GM18508 (cell line): ENCODE measurements at regions not wholly inside any gene's neighbourhood (a gene's known extent, or its start where the extent isn't known, plus 50 kb on each side); places are given as distances from the start of the nearest gene placed in this dataset.
"Not testable (repeated sequence)": the region's sequence is repeated elsewhere in the genome, so short reads cannot be mapped to it uniquely, and the experiment has no call there.

ENCODE experiments used
- ATAC-seq: cut with Tn5 transposase; IDR thresholded peaks from one replicate; pipeline ENCODE4 v1.9.1; 2021; ENCODE audit warnings: moderate number of reproducible peaks; ENCODE audit not compliant: insufficient read depth, unreplicated experiment

DNA sequence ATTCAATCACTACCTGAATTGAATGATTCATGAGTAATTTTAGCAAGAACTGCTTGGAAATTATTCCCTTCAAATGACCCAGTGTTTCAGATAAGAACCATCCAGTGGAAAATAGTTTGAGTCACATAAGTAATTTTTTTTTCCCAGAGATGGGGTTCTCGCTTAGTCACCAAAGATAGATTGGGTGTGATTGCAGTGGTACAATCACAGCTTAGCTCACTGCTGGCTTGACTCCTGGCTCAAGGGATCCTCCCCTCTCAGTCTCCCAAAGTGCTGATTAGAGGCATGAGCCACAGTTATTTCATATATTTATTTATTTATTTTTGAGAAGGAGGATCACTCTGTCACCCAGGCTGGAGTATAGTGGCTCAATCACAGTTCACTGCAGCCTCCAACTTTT lies 574.5 kb upstream of the ARRDC3 start:
- ATAC-seq: no peak

DNA sequence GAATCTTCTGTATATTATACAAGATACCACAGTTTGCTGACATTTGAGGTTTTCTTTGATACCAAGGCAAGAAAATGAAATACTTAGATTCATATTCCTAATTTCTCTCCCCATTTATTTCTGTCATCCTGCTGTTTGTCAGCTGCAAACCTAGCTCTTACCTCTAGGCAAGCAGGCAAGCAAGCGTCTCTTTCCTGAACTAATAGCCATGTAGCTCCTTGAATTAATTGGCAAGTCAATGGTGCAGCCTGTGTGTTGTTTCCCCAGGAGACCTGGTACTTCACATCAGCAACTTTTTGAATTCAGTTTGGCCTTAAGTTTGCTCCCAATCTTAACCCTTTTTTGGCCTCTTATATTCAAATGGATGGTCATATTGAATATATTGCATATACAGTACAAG lies 573.6 kb upstream of the ARRDC3 start:
- ATAC-seq: no peak

DNA sequence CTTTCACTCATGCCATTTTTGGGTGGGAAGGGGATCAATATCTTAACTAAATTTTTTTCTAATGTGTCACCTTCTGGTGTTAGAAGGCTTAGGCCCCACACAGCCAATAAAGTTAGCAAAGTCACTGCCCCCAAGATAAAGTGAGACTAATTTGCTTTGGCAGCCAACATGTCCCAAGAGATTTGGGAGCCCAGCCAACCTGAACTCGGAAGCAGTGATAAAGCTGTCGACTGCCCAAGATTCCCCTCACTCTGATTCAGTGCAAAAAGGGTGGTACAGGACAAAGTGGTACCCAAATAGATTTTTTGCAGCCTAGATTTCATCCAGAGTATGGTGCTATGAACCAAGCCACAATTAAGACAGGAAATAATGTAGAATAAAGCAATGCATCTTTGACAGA lies 572.5 kb upstream of the ARRDC3 start:
- ATAC-seq: no peak

DNA sequence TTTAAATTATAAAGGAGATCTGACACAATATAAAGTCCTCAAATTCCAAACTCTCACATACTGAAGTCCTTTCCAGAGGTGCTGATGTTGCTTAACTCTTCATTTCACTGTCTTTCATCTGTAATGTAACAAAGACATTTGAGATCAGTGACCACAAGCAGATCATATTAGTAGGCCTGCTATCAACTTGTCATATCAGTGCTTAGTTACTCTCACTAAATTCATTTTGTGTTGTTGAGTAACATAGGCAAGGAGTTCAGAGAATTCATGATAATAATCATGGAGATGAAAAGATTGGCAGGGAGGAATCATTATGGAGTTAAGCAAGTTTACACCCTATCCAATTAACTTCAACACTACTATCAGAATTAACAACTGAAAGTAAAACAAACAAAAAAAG lies 571.0 kb upstream of the ARRDC3 start:
- no peak for ATAC-seq

DNA sequence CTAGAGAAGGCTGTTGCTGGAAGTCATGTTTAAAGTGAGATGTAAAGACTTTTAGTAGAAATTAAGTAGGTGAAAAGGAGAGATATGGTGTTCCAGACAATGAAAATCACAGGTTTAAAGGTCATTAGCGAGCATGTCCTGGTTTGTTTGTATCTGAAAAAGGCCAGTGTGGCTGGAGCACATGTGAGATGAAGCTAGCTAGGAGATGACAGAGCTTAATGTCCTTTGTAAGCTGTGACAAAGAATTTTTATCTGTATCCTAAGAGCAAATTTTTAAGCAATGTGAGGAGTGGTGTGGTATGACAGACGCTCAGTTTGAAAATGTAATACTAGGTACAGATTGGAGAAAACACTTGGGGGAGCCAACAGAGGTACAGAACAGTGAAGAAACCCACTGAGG lies 567.2 kb upstream of the ARRDC3 start:
- ATAC-seq: no peak

DNA sequence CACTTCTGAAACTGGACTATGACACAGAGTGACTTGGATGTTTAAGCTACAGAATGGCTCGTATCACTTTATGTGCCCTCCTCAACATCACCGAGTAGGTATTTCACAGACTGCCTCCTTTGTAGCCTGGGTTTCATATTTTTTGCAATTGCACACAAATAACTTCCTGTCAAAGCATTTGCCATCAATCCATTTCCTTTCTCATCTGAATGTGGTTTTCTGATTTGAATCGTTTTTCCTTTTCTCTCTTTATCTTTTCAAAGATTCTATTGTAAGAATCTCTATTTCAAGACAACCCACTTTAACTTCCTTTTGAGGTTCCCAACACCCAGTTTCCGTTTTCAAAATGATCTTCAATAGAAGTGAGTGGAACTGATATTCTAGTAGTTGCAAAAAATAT lies 563.8 kb upstream of the ARRDC3 start:
- no peak for ATAC-seq

DNA sequence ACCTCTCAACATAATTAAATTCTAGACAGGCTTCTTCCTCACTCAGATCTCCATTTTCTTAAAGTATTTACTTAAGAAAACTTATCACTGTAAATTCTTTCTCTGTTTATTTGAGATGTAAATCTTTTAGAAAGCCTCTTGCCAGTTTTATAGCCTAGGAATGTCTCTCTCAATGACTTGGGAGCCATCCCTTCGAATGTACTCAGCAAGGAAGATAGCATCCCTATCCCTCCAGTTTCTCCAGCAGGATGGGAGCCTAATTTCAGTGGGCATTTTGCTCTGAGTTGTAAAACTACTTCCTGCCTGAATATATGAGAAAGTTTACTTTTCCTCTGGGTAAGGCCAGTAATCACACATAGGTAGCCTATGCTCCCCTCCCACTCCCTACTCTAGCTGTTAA lies 558.5 kb upstream of the ARRDC3 start:
- ATAC-seq: no peak

DNA sequence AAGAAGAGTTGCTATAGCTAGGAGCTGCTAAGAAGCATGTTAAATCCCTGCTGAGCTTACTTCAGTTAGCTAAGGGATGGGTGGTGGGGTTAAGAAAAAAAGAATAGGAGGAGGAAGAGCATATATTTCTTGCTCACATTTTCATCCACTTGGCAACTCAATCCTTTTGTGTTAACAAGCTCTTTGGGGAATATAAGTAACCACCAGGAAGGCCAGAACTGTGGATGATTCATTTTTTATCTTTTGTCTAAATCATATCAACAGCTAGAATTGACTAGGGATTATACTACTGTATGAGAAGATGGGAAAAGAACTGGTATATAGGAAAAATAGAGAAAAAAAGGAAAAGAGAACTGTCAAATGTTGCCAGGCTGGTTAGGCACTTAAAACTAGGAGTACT lies 555.3 kb upstream of the ARRDC3 start:
- ATAC-seq: no peak

DNA sequence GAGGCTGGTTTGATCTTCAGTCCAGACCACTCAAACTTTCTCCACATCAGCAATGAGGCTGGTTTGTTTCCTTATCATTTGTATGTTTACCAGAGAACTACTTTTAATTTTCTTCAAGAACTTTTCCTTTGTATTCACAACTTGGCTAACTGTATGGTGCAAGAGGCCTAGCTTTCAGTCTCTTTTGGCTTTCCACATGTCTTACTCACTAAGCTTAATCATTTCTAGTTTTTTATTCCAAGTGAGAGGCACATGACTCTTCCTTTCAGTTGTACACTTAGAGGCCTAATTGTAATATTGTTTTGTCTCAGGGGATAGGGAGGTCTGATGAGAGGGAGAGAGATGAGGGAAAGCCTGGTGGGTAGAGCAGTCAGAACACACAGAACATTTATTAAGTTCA lies 554.0 kb upstream of the ARRDC3 start:
- ATAC-seq: no peak

DNA sequence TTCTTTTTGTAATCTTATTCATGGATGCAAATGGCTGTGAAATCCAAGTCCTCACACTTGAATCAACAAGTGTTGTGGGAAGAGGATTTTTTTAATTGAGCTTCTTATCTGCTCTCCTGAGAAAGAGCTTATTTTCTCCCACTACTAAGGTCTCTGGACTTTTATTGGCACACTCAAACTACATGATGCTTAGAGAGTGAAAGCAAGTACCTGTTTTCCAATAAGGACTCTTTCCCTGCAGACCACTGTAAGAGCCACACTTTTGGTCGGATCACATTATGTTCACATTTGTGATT lies 546.4 kb upstream of the ARRDC3 start:
- no peak for ATAC-seq

DNA sequence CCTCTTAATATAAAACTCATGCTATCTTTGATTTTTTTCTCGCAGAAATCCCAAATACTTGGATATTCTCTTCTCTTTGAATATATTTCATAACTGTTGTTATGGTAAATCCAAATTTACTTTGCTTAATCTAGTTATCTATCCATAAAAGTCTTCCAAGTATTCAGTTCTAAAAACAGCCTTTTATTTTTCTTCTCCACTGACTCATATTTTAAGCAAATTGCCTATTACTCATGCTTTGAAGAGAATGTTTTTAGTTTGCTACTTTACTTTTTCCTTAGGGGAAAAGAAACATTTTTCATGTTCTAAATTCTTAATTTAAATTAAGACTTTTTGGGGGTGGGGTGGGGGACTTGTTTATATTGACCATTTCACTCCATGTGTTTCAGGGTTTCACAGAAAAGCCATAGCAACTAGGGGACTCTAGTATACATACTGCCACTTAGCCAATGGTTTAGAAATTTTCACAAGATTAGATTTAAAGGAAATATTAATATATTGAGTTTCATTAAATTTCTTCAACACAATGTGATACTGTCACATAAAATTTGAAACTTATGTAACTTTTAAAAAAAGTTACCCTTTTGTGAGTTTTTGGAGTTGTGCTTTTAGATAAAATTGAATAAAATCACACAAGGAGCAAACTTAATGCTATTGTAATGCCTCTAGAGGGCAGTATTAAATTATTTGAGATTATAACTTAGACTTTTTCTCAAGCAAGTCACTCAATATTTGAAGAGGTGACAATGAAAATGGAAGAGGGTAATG lies 545.8 kb upstream of the ARRDC3 start:
- ATAC-seq: no peak

DNA sequence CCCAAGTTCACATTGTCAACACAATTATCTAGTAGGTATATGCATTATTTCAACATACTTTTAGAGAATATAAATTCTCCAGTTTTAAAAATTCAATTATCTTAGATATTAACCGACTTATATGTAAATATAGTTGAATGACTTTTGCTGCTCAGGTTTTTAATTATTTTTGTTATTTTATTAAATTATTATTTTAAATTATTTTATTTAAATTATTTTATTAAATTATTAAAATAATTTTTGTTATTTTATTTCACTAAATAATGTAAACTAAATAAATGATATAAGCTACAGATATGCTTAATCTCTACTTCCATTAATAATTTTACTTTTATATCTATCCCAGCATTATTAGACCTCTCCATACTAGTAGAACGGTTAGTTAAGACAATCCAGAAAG lies 544.3 kb upstream of the ARRDC3 start:
- ATAC-seq: no peak

DNA sequence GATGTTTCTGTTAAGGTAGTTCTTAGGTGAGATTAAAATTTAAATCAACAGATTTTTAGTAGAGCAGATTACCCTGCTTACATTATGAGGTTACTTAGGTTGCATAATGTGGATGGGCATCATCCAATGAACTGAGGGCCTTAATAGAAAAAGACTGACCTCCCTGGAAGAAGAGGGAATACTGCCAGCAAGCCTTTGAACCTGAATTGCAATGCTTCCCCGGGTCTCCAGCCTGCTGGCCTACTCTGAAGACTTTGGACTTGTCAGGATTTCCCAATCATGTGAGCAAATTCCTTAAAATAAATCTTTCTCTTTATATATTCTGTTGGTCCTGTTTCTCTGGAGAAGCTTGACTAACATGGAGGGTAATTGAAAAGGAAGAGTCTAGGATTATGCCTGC lies 542.1 kb upstream of the ARRDC3 start:
- ATAC-seq: no peak

DNA sequence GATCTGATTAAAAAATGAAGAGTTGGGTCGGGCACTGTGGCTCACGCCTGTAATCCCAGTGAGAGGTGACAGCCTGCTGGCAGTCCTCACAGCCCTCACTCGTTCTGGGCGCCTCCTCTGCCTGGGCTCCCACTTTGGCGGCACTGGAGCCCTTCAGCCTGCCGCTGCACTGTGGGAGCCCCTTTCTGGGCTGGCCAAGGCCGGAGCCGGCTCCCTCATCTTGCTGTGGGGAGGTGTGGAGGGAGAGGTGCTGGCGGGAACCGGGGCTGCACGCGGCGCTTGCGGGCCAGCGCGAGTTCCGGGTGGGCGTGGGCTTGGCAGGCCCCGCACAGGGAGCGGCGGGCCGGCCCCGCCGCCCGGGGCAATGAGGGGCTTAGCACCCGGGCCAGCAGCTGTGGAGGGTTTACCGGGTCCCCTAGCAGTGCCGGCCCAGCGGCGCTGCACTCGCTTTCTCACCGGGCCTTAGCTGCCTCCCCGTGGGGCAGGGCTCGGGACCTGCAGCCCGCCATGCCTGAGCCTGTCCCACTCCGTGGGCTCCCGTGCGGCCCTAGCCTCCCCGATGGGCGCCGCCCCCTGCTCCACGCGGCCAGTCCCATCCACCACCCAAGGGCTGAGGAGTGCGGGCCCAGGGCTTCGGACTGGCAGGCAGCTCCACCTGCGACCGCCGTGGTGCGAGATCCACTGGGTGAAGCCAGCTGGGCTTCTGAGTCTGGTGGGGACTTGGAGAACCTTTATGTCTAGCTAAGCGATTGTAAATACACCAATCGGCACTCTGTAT lies 534.1 kb upstream of the ARRDC3 start:
- ATAC-seq: not testable (repeated sequence)

DNA sequence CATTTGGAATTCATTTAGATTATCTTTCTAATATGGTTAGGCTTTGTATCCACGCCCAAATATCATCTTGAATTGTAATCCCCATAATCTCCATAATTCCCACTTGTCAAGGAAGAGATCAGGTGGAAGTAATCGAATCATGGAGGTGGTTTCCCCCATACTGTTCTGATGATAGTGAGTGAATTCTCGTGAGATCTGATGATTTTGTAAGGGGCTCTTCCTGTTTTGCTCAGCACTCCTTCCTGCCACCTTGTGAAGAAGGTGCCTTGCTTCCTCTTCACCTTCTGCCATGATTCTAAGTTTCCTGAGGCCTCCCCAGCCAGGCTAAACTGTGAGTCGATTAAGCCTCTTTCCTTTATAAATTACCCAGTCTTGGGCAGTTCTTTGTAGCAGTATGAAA lies 527.5 kb upstream of the ARRDC3 start:
- ATAC-seq: no peak

DNA sequence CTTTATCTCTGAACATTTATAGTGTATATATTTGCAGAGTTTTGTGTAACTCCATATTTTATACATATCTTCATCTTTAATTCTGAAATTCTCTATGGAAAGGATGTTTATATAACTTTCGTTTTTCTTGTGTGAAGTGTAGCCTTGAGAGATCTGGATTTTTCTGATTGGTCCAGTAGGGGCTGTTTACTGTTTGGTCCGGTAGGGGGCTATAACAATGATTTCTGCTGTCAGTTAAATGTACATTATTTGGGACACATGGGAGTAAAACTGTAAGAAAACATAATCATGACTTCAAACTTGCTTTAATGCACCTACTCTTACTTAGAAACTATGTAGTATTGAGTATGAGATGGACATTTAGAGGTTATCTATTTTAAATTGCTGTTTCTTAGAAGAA lies 527.1 kb upstream of the ARRDC3 start:
- no peak for ATAC-seq

DNA sequence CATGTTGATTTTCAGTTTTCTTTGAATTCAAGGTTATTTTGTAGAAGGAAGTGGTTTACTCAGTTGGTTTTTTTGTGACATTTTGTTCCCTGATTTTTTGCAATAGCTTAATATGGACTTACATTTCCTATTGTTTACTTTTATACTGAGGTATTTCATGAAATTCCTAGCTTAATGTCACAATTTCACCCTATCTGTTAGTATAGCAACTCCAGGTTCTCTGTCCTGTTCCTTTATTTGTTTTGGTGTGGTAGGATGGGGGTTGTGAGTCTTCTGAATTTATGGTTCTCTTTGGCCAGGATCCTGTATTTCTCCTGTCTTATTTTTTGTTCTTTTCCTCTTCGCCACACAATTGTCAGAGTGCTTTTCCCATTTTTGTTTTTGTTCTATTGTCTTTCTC lies 523.4 kb upstream of the ARRDC3 start:
- ATAC-seq: no peak

DNA sequence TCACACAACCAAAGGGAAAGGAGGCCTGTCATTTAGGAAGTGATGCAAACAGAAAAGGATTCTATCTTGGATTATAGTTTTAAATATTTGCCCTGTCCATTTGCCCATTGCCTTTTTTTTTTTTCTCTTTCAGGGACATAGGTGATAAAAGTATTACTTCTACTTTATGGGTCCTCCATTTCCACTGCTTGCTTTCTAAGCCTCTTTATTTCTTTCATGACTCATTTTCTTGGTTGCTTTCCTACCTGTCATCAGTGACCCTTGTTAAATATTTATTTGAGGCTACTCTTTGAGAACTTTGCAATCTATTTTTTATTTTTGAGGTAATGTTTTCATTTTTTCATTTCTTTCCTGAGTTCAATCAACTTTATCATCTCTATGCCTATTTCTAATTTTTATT lies 522.9 kb upstream of the ARRDC3 start:
- no peak for ATAC-seq

DNA sequence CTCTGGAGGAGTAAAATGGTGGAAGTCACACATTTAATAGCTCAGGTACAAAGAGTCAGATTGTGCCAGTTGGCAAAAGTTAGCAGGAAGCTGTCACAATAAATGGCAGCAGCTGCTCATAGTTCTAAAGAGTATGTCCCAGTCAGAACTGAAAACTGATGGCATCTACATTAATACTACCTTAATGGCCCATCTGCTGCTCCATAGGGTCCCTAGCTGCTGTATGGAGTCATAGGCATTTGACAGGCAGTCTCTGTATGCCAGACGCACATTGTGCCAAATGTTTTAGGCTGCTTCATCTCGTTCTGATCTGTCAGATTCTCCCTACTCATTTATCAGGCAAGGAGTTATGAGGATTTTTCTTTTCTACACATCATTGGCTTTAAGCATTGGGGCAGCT lies 515.8 kb upstream of the ARRDC3 start:
- ATAC-seq: no peak

DNA sequence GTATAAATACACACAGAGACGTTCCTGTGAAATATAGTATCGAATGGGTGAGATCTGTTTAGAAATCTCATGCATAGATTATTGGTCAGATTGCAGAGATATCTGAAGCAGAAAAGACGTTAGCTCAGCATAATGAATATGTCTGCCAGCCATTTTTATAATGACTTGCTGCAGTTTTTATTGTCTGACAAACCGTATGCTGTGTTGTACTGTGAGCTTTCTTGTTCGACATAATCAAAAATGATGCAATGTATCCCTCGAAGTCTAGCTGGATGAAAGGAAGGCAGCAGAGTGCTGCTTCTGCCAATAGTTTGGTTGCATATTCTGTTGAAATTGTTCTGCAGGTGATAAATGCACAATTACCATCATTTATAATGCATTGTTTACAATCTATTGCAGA lies 514.9 kb upstream of the ARRDC3 start:
- no peak for ATAC-seq

DNA sequence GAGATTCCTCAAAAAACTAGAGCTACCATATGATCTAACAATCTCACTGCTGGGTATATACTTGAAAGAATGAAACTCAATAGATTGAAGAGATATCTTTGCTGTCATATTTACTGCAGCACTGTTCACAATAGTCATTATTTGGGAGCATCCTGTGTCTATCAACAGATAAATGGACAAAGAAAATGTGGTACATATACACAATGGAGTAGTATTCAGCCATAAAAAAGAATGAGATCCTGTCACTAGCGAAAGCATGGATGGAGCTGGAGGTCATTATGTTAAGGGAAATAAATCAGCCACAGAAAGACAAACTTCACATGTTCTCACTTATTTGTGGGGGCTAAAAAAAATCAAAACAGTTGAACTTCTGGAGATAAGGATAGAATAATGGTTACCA lies 505.7 kb upstream of the ARRDC3 start:
- ATAC-seq: no peak
